ENCODE measurements at regions not wholly inside any gene's neighbourhood (a gene's known extent, or its start where the extent isn't known, plus 50 kb on each side); places are given as distances from the start of the nearest gene placed in this dataset.

- H4K20me1 ChIP-seq (ENCODE audit: insufficient read depth) = no peaks in the 10 kb centered on the region
- peaks cover 30% of the 10 kb centered on the region for H3K27me3 ChIP-seq (ENCODE audit: insufficient read depth, low read length)
- H3K36me3 ChIP-seq (ENCODE audit: control insufficient read depth in 1 of 2, insufficient read depth in 2 of 2, low read length in 2 of 2) = no peaks in the 10 kb centered on the region
- DNase-seq (ENCODE audit: low read depth, low spot score) (no peak), ATAC-seq (no peak)
- no peak overlapping the region for H3K4me2 ChIP-seq (ENCODE audit: low read length)
- H3K27ac ChIP-seq (ENCODE audit: low read depth, low read length) = no peak overlapping the region
- H3K9me2 ChIP-seq (ENCODE audit: insufficient read depth) = no peaks in the 10 kb centered on the region
- no peaks in the 10 kb centered on the region for H3K4me1 ChIP-seq (ENCODE audit: control insufficient read depth in 1 of 2, insufficient read depth in 2 of 2, low read length in 2 of 2)
- ChIA-PET RAD21 (ENCODE audit: low non-redundant PET in 1 of 2, low total read pairs in 2 of 2, uncharacterized antibody in 2 of 2, unreplicated experiment in 2 of 2) (no interaction called here), POLR2A (no interaction called here), CTCF (no interaction called here)
- no peak for TF ChIP-seq YY1 (IDR thresholded peaks at IDR 0.05; ENCODE audit: extremely low read depth, insufficient replicate concordance, low read depth, low read length)
- no peak for TF ChIP-seq CBX3 (IDR thresholded peaks at IDR 0.05; ENCODE audit: low read depth)
- no peak for TF ChIP-seq ZFX (IDR thresholded peaks at IDR 0.05)
- H3K9me3 ChIP-seq (ENCODE audit: control insufficient read depth in 1 of 2, insufficient read depth in 1 of 2, low read depth in 1 of 2, low read length in 2 of 2) = no peaks in the 10 kb centered on the region
- intact Hi-C loops (cut with micrococcal nuclease) = no loop called here
- H3K9ac ChIP-seq (ENCODE audit: low read length) = no peak overlapping the region
- H3K4me3 ChIP-seq (replicated peaks in 1 of 2; ENCODE audit: low read depth in 1 of 2, low read length in 2 of 2) = no peak overlapping the region
- H3K79me2 ChIP-seq (ENCODE audit: insufficient read depth, low read length) = no peaks in the 10 kb centered on the region
- no peak overlapping the region for H2AFZ ChIP-seq (ENCODE audit: low read depth, low read length, poor library complexity, severe bottlenecking)
- no TSS peak for BruUV-seq (replicated peaks)
Observed at GRCh38 chr3:66933233-66933632, 64.9 kb upstream of the KBTBD8 start.

GRCh38 chr3:66934041-66934440 is 64.1 kb upstream of the KBTBD8 start:
- Histone ChIP-seq H3K4me3 (replicated peaks in 1 of 2; ENCODE audit: low read depth in 1 of 2, low read length in 2 of 2) (no peak overlapping the region), H3K9ac (ENCODE audit: low read length) (no peak overlapping the region), H3K36me3 (ENCODE audit: control insufficient read depth in 1 of 2, insufficient read depth in 2 of 2, low read length in 2 of 2) (no peaks in the 10 kb centered on the region), H2AFZ (ENCODE audit: low read depth, low read length, poor library complexity, severe bottlenecking) (no peak overlapping the region), H3K27me3 (ENCODE audit: insufficient read depth, low read length) (peaks cover 32% of the 10 kb centered on the region), H3K79me2 (ENCODE audit: insufficient read depth, low read length) (no peaks in the 10 kb centered on the region), H3K4me2 (ENCODE audit: low read length) (no peak overlapping the region), H3K27ac (ENCODE audit: low read depth, low read length) (no peak overlapping the region), H4K20me1 (ENCODE audit: insufficient read depth) (no peaks in the 10 kb centered on the region), H3K4me1 (ENCODE audit: control insufficient read depth in 1 of 2, insufficient read depth in 2 of 2, low read length in 2 of 2) (no peaks in the 10 kb centered on the region), H3K9me2 (ENCODE audit: insufficient read depth) (no peaks in the 10 kb centered on the region), H3K9me3 (ENCODE audit: control insufficient read depth in 1 of 2, insufficient read depth in 1 of 2, low read depth in 1 of 2, low read length in 2 of 2) (no peaks in the 10 kb centered on the region)
- ChIA-PET POLR2A (no interaction called here), CTCF (no interaction called here), RAD21 (ENCODE audit: low non-redundant PET in 1 of 2, low total read pairs in 2 of 2, uncharacterized antibody in 2 of 2, unreplicated experiment in 2 of 2) (no interaction called here)
- ATAC-seq = no peak
- BruUV-seq (replicated peaks) = no TSS peak
- DNase-seq (ENCODE audit: low read depth, low spot score) = no peak
- intact Hi-C loops (cut with micrococcal nuclease) = no loop called here
- TF ChIP-seq FOSL1 (IDR thresholded peaks at IDR 0.05; ENCODE audit: low read depth) (no peak), RAD21 (IDR thresholded peaks at IDR 0.05; ENCODE audit: low read depth) (no peak), EZH2 (IDR thresholded peaks at IDR 0.05) (no peak), POLR2AphosphoS5 (IDR thresholded peaks at IDR 0.05; ENCODE audit: low read depth, low read length) (no peak), CEBPB (IDR thresholded peaks at IDR 0.05; ENCODE audit: low read depth) (no peak), JUND (IDR thresholded peaks at IDR 0.05) (no peak), YY1 (IDR thresholded peaks at IDR 0.05; ENCODE audit: extremely low read depth, insufficient replicate concordance, low read depth, low read length) (no peak), CTCF (IDR thresholded peaks at IDR 0.05 in 2 of 3, conservative IDR thresholded peaks at IDR 0.05 in 1 of 3; ENCODE audit: borderline replicate concordance in 1 of 3, insufficient read depth in 1 of 3, low read depth in 2 of 3, low read length in 2 of 3) (no peak), POLR2A (IDR thresholded peaks at IDR 0.05; ENCODE audit: borderline replicate concordance, extremely low read depth, insufficient read depth, insufficient read length) (no peak), ELF1 (IDR thresholded peaks at IDR 0.05; ENCODE audit: borderline replicate concordance, low read depth) (no peak), ZNF274 (IDR thresholded peaks at IDR 0.05; ENCODE audit: low read depth, low read length) (no peak), SIN3A (IDR thresholded peaks at IDR 0.05; ENCODE audit: low read depth) (no peak), MAX (IDR thresholded peaks at IDR 0.05) (no peak), ZBTB33 (IDR thresholded peaks at IDR 0.05; ENCODE audit: extremely low read depth, insufficient replicate concordance, low read length) (no peak)

Measured in HCT116 (cell line).